ELR (cell line): ENCODE measurements at regions not wholly inside any gene's neighbourhood (a gene's known extent, or its start where the extent isn't known, plus 50 kb on each side); places are given as distances from the start of the nearest gene placed in this dataset.

Source experiments
- DNase-seq: peaks from one replicate; pipeline ENCODE4 v3.0.0-alpha.2; 2015; ENCODE audit warnings: low read depth

GRCh38 chr3:29183346-29184087, 97.4 kb upstream of the RBMS3 start:
- DNase-seq: peak; percentile 93

DNA sequence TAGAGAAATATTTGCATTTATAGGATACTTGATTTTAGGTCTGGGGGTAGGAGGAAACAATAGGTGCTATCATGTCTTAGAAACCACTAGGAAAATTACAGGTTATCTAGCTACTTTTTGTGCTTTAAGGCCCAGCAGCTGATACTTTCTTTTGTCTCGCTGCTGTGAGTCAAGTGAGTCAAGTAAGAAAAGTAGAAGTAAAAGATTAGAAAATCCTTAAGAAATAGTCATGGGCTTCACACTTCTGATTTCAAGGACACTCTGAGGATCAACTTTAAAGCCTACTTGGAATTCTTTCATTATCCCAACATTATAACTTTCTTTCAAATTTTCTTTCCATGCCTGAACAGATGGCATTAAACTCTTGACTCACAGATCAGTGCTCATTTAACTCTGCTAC, 95.2 kb upstream of the RBMS3 start:
- DNase-seq: peak; percentile 60

DNA sequence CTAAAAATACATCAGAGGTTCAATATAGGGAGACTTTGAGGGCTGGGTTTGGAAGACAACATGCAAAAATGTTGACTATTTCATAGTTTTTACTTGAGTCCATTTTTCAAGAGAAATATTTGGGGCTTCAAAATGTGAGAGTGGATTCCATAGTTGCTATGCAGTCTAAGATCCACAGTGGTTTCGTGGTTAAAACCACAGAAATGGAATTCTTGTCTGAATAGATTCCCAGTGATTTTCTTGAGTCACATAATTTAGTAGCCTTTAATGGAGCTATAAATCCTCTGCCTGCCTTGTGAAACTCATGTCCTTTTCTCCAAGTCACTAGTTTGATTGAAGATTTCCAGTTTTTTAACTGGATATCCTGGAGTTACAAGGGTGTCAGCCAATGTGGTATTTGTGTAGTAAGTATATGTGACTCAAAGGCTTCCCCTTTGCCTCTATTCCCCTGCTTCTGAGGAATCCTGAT, 94.7 kb upstream of the RBMS3 start:
- DNase-seq: peak; percentile 96

DNA sequence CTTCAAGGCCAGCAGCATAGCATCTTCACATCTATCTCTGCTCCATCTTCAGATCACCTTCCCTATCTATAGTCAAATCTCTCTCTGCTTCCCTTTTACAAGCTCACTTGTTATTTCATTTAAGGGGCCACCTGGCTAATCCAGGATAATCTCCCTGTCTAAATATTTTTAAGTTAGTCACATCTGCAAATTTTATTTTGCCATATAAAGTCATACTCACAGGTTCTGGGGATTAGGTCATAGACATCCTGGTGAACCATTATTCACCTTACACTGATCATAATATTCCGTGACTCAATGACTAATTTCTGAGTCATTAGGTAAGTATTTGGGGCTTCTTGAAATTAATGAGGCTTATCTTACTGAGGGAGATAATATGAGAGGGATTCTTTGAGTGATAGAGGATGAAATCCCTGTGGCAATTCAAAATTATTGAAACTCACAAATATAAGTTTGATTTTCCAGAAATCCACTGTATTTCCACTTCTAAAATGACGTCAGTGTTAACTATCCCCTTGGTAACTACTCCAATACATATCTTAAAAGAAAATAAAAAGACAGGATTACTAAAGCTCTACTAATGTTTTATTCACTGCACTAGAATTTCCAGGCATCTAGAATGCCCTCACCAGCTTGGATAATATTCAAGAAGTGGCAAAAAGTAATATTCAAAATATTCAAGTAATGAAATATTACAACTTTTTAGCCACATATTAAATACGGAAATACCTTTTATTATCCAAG, 93.7 kb upstream of the RBMS3 start:
- DNase-seq: peak; percentile 97

- DNase-seq: no peak
Measured at GRCh38 chr3:29189328-29189727, 91.5 kb upstream of the RBMS3 start.

GRCh38 chr3:29194139-29194538, 86.7 kb upstream of the RBMS3 start:
- no peak for DNase-seq

DNA sequence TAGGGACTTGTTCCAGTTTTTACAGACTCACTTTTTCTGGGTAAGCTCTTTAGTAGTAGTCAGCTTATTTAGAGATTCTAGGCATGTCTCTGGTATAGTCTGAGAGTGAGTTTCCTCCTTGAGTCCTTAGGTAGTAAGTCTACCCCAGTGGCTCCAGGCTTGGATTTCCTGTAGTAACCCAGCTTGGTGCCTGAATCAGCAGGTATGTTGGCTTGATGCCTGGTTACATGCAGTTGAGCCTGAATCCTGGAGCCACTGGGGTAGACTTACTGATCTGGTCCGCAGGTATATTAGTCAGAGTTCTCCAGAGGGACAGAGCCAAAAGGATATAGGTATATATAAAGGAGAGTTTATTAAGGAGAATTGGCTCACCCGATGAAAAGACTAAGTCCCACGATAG, 85.8 kb upstream of the RBMS3 start:
- DNase-seq: peak; percentile 68

GRCh38 chr3:29201604-29202003, 79.3 kb upstream of the RBMS3 start:
- peak; percentile 8 for DNase-seq

DNA sequence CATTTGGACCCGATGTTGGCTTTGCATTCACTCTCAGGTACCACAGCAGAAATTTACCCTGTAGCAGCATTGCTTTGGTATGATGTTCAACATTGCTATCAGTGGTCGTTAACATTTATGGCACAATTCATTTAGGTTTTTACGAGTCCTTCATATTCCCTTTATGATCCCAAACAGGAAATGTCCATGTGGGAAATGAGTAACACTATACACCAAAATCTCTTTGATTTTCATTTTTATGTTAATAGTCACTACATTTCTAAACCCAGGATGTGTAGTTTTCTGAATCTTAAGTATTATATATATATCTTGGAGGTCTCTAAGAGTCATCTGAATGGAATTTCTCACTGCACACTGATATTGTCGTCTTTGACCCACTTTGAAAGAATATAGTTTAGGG, 78.5 kb upstream of the RBMS3 start:
- DNase-seq: peak; percentile 88

DNA sequence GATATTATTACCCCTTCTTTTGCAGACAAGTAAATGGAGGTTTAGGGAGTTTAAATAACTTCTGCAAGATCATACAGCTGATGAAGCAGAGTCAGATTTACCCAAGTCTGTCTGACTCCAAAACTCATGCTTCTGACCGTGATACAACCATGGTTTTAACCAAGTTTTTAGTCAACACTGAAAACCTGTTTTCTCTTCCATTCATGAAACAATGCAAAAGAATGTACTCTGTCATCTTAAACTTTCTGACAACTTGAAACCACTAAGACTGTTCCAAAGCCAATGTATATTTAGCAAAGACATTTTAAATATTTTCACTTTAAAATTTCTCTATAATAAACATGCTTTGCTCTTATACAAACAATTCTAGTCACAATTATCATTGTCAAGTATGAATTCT, 77.0 kb upstream of the RBMS3 start:
- DNase-seq: peak; percentile 27

DNA sequence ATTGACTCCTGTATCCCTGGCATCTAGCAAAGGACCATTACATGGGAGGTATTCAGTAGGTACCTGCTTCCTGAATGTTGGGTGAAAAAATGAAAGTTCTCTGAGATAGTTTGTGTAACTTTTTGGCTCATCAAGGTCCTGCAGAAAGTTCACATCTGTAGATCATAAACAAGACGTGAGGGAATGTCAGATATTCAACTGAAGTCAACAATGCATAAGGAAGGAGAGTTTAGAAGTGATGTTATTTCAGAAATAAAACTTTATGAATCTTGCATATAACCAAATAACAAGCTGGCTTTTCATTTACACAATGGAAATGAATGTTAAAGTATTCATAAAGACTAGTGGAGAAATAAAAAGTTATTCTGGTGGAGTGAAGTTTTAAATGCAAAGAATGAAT, 73.4 kb upstream of the RBMS3 start:
- no peak for DNase-seq

DNA sequence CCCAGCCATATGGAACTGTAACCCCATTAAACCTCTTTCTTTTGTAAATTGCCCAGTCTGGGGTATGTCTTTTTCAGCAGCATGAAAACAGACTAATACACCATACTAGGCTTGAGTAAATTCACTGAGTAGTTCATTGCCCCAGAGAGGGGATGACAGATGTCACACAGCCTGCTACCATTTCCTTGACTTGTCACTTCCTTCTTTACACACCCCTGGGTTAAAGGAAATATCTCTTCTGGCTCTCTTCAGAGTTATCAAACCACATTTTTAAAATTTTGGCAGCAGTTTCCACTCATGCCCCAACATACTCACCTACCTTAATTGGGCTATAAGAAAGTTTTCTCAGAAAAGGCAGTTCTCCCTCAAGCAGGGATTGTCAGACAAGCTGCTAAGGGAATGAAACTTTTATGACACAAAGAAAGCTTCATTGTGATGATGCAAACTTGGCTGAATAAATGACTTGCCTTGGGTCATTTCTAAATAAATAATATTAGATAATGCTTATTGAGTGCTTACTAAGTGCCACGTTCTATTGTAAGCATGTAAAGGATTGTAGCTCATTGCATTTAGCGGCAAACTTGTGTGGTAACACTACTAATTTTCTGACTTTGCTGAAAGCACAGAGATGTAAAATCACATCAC, 68.0 kb upstream of the RBMS3 start:
- no peak for DNase-seq

DNA sequence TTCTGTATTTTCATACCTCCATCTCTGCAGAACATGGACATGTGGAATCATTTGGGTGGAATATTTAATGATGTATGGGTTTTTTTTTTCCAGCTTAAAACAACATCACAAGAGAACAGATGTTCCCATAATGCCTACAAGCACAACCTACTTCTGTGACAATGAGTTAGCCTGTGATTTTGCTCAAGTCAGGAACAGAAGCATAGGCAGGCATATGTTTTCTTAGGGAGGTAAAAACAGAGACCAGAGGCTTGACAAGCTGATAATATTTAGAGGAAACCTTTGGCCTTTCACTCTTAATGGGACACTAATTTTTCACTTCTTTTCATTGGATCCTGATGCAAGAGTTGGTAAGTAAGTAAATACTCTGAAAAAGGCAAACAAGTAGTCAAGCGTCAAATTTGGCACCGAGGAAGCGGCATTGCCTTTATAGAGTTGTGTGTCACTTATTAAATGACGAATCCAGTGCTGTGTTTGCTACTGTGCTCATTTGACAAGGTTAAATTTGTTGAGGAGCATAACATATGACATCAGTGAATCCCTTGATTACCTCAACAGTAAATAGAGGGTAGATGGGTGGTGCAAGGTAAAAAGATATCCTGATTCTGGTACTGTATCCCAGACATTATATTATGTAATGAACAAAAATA, 66.7 kb upstream of the RBMS3 start:
- no peak for DNase-seq

GRCh38 chr3:29215948-29216347, 64.9 kb upstream of the RBMS3 start:
- DNase-seq: peak; percentile 37

DNA sequence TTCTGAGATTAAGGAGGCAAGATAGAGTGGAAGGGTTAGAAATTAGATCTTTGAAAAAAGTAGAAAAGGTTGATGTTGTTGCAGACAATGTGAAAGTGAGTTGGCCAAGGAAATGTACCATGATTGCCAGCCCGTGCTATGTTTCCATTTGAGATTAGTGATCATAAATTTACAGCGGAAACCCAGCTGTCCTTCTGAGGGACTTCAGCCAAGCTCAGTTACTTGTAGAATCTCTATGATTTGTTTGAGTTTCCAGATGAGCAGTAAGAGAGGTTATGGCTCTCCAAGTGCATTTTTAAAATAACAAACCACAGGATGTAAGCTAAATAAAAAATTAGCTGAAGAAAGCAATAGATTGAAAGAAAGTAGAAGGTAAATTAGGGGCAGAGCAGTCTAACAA, 54.2 kb upstream of the RBMS3 start:
- no peak for DNase-seq

DNA sequence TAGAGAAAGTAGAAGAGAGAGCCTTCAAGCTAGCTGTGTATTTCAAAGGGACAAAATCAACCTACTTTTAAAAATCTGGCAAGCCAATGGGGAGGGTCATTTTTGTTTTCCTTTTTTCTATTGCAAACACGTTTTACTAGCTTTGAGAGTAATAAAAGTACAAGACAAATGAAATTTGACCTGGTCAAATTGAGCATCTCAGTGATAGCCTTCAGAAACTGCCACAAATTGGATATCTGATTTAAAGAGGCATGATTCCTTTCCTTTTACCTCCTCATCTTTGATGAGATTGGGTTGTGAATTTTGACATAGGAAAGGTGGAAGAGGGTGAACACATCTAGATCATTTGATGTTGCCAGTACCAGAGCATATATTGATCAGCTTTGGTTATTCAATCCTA, 53.6 kb upstream of the RBMS3 start:
- DNase-seq: no peak
